Hepatocyte (in vitro differentiated cells): ENCODE measurements at regions not wholly inside any gene's neighbourhood (a gene's known extent, or its start where the extent isn't known, plus 50 kb on each side); places are given as distances from the start of the nearest gene placed in this dataset.

Experiments used
- DNase-seq: peaks from one replicate; pipeline ENCODE4 v3.0.0-alpha.2; 2016; ENCODE audit warnings: low spot score
- H2AFZ ChIP-seq: fragments of 200-600 bp; sonication (generic); 2 replicates; pipeline ENCODE4 v1.6.0; 2016; ENCODE audit warnings: antibody characterized with exemption, mild to moderate bottlenecking
- H3K27ac ChIP-seq: fragments of 200-600 bp; sonication (generic); 2 replicates; pipeline ENCODE4 v1.5.1; 2016; ENCODE audit warnings: mild to moderate bottlenecking
- H3K27me3 ChIP-seq: fragments of 200-600 bp; sonication (generic); 2 replicates; pipeline ENCODE4 v1.6.1; 2016
- H3K36me3 ChIP-seq: fragments of 200-600 bp; sonication (generic); replicated peaks from 2 replicates; pipeline ENCODE4 v1.5.1; 2016; ENCODE audit warnings: low read depth; ENCODE audit not compliant: insufficient read depth
- H3K4me1 ChIP-seq: fragments of 200-600 bp; sonication (generic); 2 replicates; pipeline ENCODE4 v1.5.1; 2016; ENCODE audit warnings: mild to moderate bottlenecking, moderate library complexity; ENCODE audit not compliant: insufficient read depth
- H3K4me2 ChIP-seq: fragments of 200-600 bp; sonication (generic); 2 replicates; pipeline ENCODE4 v1.6.0; 2016
- H3K4me3 ChIP-seq: fragments of 200-600 bp; sonication (generic); 2 replicates; pipeline ENCODE4 v1.5.1; 2016; ENCODE audit warnings: mild to moderate bottlenecking
- H3K79me2 ChIP-seq: fragments of 200-600 bp; sonication (generic); 2 replicates; pipeline ENCODE4 v1.6.0; 2017; ENCODE audit warnings: mild to moderate bottlenecking
- H3K9me2 ChIP-seq: fragments of 200-600 bp; sonication (generic); replicated peaks from 2 replicates; pipeline ENCODE4 v1.6.0; 2017; ENCODE audit warnings: mild to moderate bottlenecking; ENCODE audit not compliant: insufficient read depth
- H3K9me3 ChIP-seq: fragments of 200-600 bp; sonication (generic); 2 replicates; pipeline ENCODE4 v1.5.1; 2016; ENCODE audit warnings: low read depth, mild to moderate bottlenecking
- H4K20me1 ChIP-seq: fragments of 200-600 bp; sonication (generic); 2 replicates; pipeline ENCODE4 v1.6.0; 2016; ENCODE audit warnings: mild to moderate bottlenecking; ENCODE audit not compliant: insufficient read depth, poor library complexity, severe bottlenecking
- CTCF ChIP-seq: fragments of 200-600 bp; sonication (generic); IDR thresholded peaks from 2 replicates; pipeline ENCODE4 v1.5.1; 2016; ENCODE audit warnings: antibody characterized with exemption, mild to moderate bottlenecking; ENCODE audit not compliant: poor library complexity
- EZH2 ChIP-seq: fragments of 200-600 bp; sonication (generic); IDR thresholded peaks from 2 replicates; pipeline ENCODE4 v1.6.1; 2016; ENCODE audit warnings: antibody characterized with exemption, mild to moderate bottlenecking, borderline replicate concordance
- EZH2phosphoT487 ChIP-seq: fragments of 200-600 bp; sonication (generic); IDR thresholded peaks from one replicate; pipeline ENCODE4 v1.6.1; 2018; ENCODE audit warnings: antibody characterized with exemption, mild to moderate bottlenecking, low read depth, moderate library complexity; ENCODE audit not compliant: unreplicated experiment, severe bottlenecking
- WGBS: methylation state at CpG from one replicate; pipeline ENCODE4 v1.1.6; 2016; ENCODE audit warnings: low lambda C conversion rate; ENCODE audit errors: missing lambda C conversion rate; 5-methylcytosine and 5-hydroxymethylcytosine counted together

- H3K79me2 ChIP-seq = no peaks in the 10 kb centered on the region
- no peak overlapping the region for H3K27ac ChIP-seq
- no peaks in the 10 kb centered on the region for H3K4me1 ChIP-seq
- H3K9me3 ChIP-seq = no peaks in the 10 kb centered on the region
- WGBS = 91% methylated on average over 2 of the region's 2 CpGs
- no peaks in the 10 kb centered on the region for H3K9me2 ChIP-seq
- H3K36me3 ChIP-seq = no peaks in the 10 kb centered on the region
- no peak overlapping the region for H3K4me2 ChIP-seq
- no peak for TF ChIP-seq EZH2
- no peak for TF ChIP-seq CTCF
- TF ChIP-seq EZH2phosphoT487 = no peak
- H2AFZ ChIP-seq = no peak overlapping the region
- H3K4me3 ChIP-seq = no peak overlapping the region
- no peaks in the 10 kb centered on the region for H4K20me1 ChIP-seq
- H3K27me3 ChIP-seq = no peaks in the 10 kb centered on the region
- DNase-seq = no peak
These were observed 72.3 kb upstream of the SMAD3 start for GRCh38 chr15:66993090-66993489.

- H3K79me2 ChIP-seq = no peaks in the 10 kb centered on the region
- no peak overlapping the region for H3K4me2 ChIP-seq
- H3K36me3 ChIP-seq = no peaks in the 10 kb centered on the region
- H3K4me3 ChIP-seq = no peak overlapping the region
- no peaks in the 10 kb centered on the region for H3K27me3 ChIP-seq
- 88% methylated on average over 12 of the region's 12 CpGs for WGBS
- TF ChIP-seq EZH2 (no peak), CTCF (no peak)
- H3K9me2 ChIP-seq = no peaks in the 10 kb centered on the region
- no peak for DNase-seq
- no peak overlapping the region for H3K27ac ChIP-seq
- no peaks in the 10 kb centered on the region for H4K20me1 ChIP-seq
- no peaks in the 10 kb centered on the region for H3K9me3 ChIP-seq
- no peak overlapping the region for H2AFZ ChIP-seq
- H3K4me1 ChIP-seq = no peaks in the 10 kb centered on the region
These were observed 71.3 kb upstream of the SMAD3 start for GRCh38 chr15:66993874-66994696.

- no peak overlapping the region for H3K4me3 ChIP-seq
- no peaks in the 10 kb centered on the region for H3K9me3 ChIP-seq
- 88% methylated on average over 7 of the region's 7 CpGs for WGBS
- H3K79me2 ChIP-seq = no peaks in the 10 kb centered on the region
- no peaks in the 10 kb centered on the region for H3K36me3 ChIP-seq
- H3K27ac ChIP-seq = no peak overlapping the region
- no peaks in the 10 kb centered on the region for H4K20me1 ChIP-seq
- no peaks in the 10 kb centered on the region for H3K4me1 ChIP-seq
- H3K27me3 ChIP-seq = no peaks in the 10 kb centered on the region
- TF ChIP-seq CTCF (no peak), EZH2phosphoT487 (no peak)
- H3K4me2 ChIP-seq = no peak overlapping the region
- H3K9me2 ChIP-seq = no peaks in the 10 kb centered on the region
- no peak overlapping the region for H2AFZ ChIP-seq
- no peak for DNase-seq
These were observed 70.3 kb upstream of the SMAD3 start for GRCh38 chr15:66994927-66995656.
